Activated gamma-delta T cell (primary cell): ENCODE measurements at regions not wholly inside any gene's neighbourhood (a gene's known extent, or its start where the extent isn't known, plus 50 kb on each side); places are given as distances from the start of the nearest gene placed in this dataset.

Experiments
- DNase-seq: peaks from one replicate; lab custom pipeline; 2025; lab: John Stamatoyannopoulos, UW

- no peak for DNase-seq
Measured at GRCh38 chr6:126747728-126748540, 370.5 kb upstream of the RSPO3 start.

DNA sequence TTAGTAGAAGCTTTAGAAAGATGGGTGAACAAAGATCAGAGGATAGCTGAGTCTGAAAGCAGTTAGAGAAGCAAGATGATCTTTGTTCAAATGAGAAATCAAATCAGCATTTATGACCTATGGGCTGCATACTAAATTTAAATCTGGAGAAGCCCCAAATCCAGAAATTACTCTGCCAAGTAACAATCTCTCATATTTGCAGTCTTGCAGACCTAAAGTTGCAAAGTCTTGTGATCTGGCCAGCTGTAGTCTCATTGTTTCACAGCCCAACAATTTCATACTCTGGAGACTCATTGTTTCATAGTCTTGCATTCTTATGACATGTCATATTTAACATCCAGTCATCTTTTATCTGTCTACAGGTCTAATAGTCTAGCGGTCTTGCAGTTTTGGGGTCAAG is 364.9 kb upstream of the RSPO3 start:
- DNase-seq = no peak

GRCh38 chr6:126761854-126762253 is 356.6 kb upstream of the RSPO3 start:
- DNase-seq = no peak

- no peak for DNase-seq
Measured at GRCh38 chr6:126764104-126764503, 354.4 kb upstream of the RSPO3 start.

DNA sequence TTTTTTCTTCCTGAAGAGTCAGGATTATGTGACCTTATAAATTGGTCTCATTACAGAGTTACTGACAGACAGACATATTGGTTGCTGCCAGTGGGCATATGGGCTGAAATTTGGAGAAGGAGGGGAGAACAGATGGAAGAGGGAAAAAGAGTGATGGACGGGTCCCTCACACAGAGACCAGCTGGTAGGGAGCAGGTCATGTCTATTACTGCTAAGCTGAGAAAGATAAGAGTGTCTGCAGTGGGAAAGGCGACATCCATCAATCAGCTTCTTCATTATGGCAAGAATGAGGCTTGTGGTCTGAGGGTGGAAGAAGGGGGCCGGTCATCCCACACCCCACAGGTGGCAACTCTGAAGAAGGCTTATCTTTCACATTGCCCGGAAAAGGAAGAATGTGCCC is 353.8 kb upstream of the RSPO3 start:
- DNase-seq = no peak

- no peak for DNase-seq
Measured at GRCh38 chr6:126766820-126767219, 351.7 kb upstream of the RSPO3 start.

GRCh38 chr6:126767711-126768110 is 350.8 kb upstream of the RSPO3 start:
- no peak for DNase-seq

- DNase-seq = no peak
Measured at GRCh38 chr6:126770176-126770575, 348.3 kb upstream of the RSPO3 start.

DNA sequence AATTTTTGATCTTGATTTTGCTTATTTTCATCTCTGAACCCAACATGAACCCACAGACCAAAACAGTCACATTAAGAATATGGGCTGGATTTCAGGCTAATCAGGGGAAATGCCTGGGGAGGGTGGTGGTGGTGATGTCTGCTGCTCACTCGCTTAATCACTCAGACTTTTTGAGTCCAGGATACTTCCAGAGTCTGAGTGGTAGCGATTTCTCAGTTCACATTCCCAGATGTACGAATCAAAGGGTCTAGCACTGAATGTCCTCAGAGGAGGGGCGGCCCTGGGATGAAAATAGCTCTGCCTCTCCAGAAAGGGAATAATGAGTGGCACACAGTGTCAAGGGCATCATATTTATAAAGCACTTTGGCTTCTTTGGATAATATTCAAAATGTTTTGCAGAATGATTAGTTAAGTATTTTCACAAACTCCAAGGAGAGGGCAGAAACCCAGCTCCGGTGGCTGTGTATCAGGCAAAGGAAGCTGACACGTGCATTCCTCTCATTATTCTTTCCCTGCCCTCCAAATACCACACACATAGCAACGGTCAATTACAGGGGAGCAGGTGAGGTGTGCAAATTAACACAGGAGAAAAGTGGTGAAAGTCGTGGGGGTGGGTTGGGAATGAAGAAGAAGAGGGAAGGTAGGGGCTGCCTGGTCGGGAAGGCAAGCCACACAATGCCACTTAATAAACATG is 345.2 kb upstream of the RSPO3 start:
- DNase-seq = no peak

DNA sequence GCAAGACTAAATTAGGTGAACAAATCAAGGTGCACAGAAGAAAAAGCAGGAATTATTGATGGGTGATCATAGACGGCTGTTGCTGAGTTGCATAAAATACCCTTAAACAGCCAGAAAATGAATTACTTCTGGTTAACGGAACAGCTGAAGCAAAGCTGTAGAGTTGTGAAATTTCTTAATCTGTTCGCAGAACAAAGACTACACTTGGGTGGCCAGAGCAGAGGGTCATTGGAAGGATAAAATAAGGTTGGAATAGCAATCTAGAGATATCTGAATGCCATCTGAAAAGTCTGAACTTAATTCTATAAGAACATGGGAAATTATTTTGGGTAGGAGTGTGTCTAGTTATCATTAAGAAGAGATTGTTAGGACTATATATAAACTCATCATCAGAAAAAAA is 339.1 kb upstream of the RSPO3 start:
- DNase-seq = no peak

DNA sequence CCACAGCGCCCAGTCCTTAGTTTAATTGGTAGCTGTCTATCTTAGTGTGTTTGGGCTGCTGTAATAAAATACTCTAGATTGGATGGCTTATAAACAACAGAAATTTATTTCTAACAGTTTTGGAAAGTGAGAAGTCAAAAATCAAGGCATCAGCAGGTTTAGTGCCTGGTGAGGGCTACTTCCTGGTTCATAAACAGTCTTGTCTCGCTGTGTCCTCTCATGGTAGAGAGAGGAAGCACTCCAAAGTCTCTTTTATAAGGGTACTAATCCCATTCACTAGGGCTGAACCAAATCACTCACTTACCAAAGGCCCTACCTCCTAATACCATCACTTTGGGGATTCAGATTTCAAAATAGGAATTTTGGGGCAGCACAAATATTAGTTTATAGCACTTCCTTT is 336.9 kb upstream of the RSPO3 start:
- DNase-seq = no peak

- DNase-seq = no peak
Measured at GRCh38 chr6:126784161-126784790, 334.2 kb upstream of the RSPO3 start.

DNA sequence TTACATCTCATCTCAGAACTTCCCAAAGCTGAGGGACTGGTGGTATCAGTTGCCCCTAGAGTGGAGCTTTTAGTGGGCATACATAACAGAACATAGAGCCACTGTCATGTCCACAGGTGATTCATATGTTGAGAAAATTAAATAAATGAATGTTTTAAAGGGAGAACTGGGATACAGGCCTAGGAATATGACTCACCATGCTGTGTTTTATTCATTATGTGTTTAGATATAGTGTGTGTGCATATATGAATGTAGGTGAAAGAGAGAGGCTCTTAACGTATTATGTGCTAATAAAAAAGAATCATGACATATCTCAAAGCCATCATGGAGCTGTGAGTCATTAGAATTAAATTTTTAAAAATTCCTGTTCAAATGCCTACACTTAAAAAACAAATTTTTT is 332.2 kb upstream of the RSPO3 start:
- DNase-seq = no peak

- no peak for DNase-seq
Measured at GRCh38 chr6:126787635-126788034, 330.8 kb upstream of the RSPO3 start.

- DNase-seq = no peak
Measured at GRCh38 chr6:126788861-126789365, 329.6 kb upstream of the RSPO3 start.

- DNase-seq = no peak
Measured at GRCh38 chr6:126792340-126793085, 326.0 kb upstream of the RSPO3 start.

- no peak for DNase-seq
Measured at GRCh38 chr6:126795161-126795560, 323.3 kb upstream of the RSPO3 start.

DNA sequence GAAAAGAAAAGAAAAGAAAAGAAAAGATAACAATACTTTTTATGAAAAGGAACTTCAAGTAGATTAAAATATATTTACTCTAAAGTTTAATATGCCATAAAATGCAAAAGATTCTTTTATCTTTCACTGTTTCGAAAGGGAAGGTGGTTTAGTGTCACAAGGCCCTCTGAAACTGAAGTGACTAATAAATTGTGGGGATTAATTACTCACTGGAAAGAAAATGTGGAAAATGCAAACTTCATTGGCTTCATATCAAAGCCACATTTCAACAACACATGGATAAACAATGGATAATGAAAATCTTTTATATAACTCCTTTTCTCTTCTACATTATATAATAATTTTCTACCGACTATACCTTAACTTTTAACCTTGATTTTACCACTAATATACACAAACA is 320.5 kb upstream of the RSPO3 start:
- no peak for DNase-seq

GRCh38 chr6:126803769-126804168 is 314.7 kb upstream of the RSPO3 start:
- no peak for DNase-seq

DNA sequence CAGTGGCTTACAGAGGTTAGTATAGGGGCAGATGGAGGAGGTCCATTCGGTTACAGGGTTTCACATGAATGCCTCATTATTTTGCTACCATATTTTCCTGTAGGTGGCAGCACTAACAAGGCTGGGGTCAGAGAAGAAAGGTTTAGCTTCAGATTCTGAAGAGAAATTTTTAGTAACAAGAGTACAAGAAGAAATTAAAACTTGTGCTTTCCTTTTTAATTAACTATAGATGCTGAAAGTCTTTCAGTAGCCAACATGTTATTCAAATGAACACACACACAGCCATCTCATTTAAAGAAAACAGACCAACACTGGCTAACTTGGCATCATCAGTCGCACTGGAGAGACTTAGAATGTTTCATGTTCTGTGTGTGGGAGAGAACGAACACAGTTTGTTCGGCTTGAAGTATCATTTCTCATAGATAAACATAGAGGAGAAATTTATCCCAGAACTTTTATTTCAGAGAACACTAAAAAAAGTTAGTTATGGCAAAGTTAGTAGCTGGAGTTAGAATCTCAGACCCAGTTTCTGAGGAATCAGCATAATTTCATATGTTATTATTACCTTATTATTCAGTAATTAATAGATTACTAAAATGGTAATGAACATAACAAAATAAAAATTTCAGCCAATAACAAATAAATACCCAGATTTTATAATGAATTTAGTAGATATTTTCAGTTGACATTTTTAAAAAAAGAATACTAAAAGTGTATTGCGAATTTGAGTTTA is 314.0 kb upstream of the RSPO3 start:
- no peak for DNase-seq

GRCh38 chr6:126805861-126806260 is 312.6 kb upstream of the RSPO3 start:
- DNase-seq = no peak
